ENCODE measurements at regions not wholly inside any gene's neighbourhood (a gene's known extent, or its start where the extent isn't known, plus 50 kb on each side); places are given as distances from the start of the nearest gene placed in this dataset.
"Not testable (repeated sequence)": the region's sequence is repeated elsewhere in the genome, so short reads cannot be mapped to it uniquely, and the experiment has no call there.

DNA sequence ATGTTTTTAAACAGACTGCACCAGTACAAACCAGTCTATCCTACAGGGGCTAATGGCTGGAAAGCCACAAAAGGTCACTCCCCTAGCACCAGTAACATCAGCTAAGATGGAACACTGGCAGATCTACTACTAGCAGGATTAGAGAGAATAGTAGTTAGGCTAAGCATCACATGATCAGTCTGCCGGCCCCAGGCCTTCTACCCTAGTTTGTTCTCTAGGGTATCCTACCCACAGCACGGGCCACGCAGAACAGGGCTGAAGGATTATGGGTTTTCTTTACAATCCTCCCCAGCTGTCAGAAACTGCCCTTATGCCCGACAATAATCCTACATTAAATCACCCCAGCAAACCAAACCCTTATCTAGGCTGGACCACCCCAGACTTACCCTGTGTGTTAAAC, 156.0 kb downstream of the LY86 start:
- H3K27me3 Mint-ChIP-seq (ENCODE audit: low read depth): no peaks in the 10 kb centered on the region
- DNase-seq: no peak
- H3K36me3 Mint-ChIP-seq (ENCODE audit: low read depth): no peaks in the 10 kb centered on the region
- H3K4me3 Mint-ChIP-seq: no peak overlapping the region
- H3K4me1 Mint-ChIP-seq (ENCODE audit: low read depth): peaks cover under 1% of the 10 kb centered on the region
- CTCF ChIA-PET: interaction anchor here (1.0 kb wide), 1 partner anchor 20 kb away, joined by 3 read pairs; no protein-coding TSS in a partner anchor
- no peak overlapping the region for H3K27ac Mint-ChIP-seq
- intact Hi-C loops (cut with micrococcal nuclease): no loop called here
- H3K9me3 Mint-ChIP-seq: no peaks in the 10 kb centered on the region

DNA sequence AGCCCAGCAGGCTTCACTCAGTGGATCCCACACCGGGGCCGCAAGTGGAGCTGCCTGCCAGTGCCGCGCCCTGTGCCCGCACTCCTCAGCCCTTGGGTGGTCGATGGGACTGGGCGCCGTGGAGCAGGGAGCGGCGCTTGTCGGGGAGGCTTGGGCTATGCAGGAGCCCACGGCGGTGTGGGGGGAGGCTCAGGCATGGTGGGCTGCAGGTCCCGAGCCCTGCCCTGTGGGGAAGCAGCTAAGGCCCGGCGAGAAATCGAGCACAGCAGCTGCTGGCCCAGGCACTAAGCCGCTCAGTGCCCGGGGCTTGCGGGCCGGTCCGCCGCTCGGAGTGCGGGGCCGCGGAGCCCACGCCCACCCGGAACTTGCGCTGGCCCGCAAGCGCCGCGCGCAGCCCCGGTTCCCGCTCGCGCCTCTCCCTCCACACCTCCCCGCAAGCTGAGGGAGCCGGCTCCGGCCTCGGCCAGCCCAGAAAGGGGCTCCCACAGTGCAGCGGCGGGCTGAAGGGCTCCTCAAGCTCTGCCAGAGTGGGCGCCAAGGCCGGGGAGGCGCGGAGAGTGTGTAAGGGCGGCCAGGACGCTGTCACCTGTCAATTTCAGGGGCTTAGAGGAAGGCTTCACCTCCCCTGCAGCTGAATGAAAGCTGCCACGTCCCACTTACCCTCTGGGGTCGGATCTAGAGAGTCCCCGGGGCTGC, 157.3 kb downstream of the LY86 start:
- CTCF ChIA-PET: interaction anchor here (0.6 to 1.0 kb wide), 3 partner anchors 15 to 21 kb away, joined by 3 read pairs; no protein-coding TSS in a partner anchor
- H3K27ac Mint-ChIP-seq; H3K9me3 Mint-ChIP-seq; DNase-seq; H3K4me1 Mint-ChIP-seq (ENCODE audit: low read depth); intact Hi-C loops (cut with micrococcal nuclease); H3K27me3 Mint-ChIP-seq (ENCODE audit: low read depth); H3K4me3 Mint-ChIP-seq; H3K36me3 Mint-ChIP-seq (ENCODE audit: low read depth): not testable (repeated sequence)

- intact Hi-C loops (cut with micrococcal nuclease): no loop called here
- no peaks in the 10 kb centered on the region for H3K27me3 Mint-ChIP-seq (ENCODE audit: low read depth)
- CTCF ChIA-PET: interaction anchor here (0.6 kb wide), 2 partner anchors 15 to 18 kb away, joined by 3 read pairs; no protein-coding TSS in a partner anchor
- no peak overlapping the region for H3K27ac Mint-ChIP-seq
- no peaks in the 10 kb centered on the region for H3K36me3 Mint-ChIP-seq (ENCODE audit: low read depth)
- peaks cover 16% of the 10 kb centered on the region for H3K4me1 Mint-ChIP-seq (ENCODE audit: low read depth)
- H3K4me3 Mint-ChIP-seq: no peak overlapping the region
- no peaks in the 10 kb centered on the region for H3K9me3 Mint-ChIP-seq
- no peak for DNase-seq
Measured at GRCh38 chr6:6746333-6746969, 157.9 kb downstream of the LY86 start.

DNA sequence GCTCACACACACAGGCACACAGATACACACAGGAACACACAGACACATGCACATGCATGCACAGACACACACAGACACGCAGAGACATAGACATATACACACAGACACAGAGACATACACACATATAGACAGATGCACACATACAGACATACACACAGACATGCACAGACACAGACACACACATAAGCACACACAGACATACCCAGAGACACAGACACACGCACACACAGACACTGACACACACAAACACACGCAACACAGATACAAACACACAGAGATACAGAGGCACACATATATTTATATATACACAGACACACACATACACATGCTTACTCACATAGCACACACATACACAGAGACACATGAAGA, 158.4 kb downstream of the LY86 start:
- Mint-ChIP-seq H3K9me3 (no peaks in the 10 kb centered on the region), H3K27me3 (ENCODE audit: low read depth) (no peaks in the 10 kb centered on the region), H3K36me3 (ENCODE audit: low read depth) (no peaks in the 10 kb centered on the region), H3K4me1 (ENCODE audit: low read depth) (peaks cover 21% of the 10 kb centered on the region), H3K4me3 (no peak overlapping the region), H3K27ac (no peak overlapping the region)
- DNase-seq: no peak
- CTCF ChIA-PET: no interaction called here
- intact Hi-C loops (cut with micrococcal nuclease): no loop called here

DNA sequence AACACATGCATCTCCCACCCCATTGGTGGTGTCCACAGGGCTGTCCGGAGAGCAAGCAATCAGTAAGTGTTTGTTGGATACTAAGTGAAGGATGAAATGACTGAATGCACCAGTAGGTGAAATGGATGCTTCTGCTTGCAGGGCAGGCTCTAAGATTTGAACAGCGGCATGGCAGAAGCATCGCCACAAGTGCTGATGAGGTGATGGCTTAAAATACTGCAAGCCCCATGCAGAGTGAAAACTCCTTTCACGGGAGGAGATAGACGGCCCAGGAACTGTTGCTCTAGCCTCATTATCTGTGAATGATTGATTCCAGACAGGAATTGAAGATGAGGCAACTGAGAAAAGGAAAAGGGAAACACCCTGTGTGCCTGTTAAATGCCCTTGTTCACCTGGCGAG, 158.9 kb downstream of the LY86 start:
- intact Hi-C loops (cut with micrococcal nuclease): no loop called here
- no peak for DNase-seq
- Mint-ChIP-seq H3K4me3 (no peak overlapping the region), H3K36me3 (ENCODE audit: low read depth) (no peaks in the 10 kb centered on the region), H3K4me1 (ENCODE audit: low read depth) (peaks cover 23% of the 10 kb centered on the region), H3K27ac (no peak overlapping the region), H3K9me3 (no peaks in the 10 kb centered on the region), H3K27me3 (ENCODE audit: low read depth) (no peaks in the 10 kb centered on the region)
- CTCF ChIA-PET: no interaction called here

DNA sequence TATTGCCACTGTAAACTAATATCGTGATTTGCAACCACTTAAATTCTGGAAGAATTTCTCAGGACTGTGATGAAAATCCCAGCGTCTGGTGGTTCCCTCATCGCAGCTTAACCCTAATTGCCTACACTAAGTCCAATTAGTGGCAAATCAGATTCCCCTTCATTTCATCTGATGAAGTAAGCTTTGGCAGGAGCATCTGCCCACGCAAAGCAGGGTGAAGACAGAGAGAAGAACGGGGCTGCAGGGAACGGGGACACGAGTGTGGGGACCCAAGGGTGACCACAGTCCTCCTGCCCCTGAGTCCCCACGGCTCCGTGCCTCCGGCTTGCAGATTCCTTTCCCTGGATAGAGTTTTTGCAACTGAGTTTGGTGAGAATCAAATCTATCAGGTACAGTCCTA, 159.5 kb downstream of the LY86 start:
- CTCF ChIA-PET: no interaction called here
- no peak overlapping the region for H3K27ac Mint-ChIP-seq
- H3K36me3 Mint-ChIP-seq (ENCODE audit: low read depth): no peaks in the 10 kb centered on the region
- H3K4me3 Mint-ChIP-seq: no peak overlapping the region
- H3K27me3 Mint-ChIP-seq (ENCODE audit: low read depth): no peaks in the 10 kb centered on the region
- no peaks in the 10 kb centered on the region for H3K9me3 Mint-ChIP-seq
- no peak for DNase-seq
- intact Hi-C loops (cut with micrococcal nuclease): no loop called here
- peaks cover 23% of the 10 kb centered on the region for H3K4me1 Mint-ChIP-seq (ENCODE audit: low read depth)

DNA sequence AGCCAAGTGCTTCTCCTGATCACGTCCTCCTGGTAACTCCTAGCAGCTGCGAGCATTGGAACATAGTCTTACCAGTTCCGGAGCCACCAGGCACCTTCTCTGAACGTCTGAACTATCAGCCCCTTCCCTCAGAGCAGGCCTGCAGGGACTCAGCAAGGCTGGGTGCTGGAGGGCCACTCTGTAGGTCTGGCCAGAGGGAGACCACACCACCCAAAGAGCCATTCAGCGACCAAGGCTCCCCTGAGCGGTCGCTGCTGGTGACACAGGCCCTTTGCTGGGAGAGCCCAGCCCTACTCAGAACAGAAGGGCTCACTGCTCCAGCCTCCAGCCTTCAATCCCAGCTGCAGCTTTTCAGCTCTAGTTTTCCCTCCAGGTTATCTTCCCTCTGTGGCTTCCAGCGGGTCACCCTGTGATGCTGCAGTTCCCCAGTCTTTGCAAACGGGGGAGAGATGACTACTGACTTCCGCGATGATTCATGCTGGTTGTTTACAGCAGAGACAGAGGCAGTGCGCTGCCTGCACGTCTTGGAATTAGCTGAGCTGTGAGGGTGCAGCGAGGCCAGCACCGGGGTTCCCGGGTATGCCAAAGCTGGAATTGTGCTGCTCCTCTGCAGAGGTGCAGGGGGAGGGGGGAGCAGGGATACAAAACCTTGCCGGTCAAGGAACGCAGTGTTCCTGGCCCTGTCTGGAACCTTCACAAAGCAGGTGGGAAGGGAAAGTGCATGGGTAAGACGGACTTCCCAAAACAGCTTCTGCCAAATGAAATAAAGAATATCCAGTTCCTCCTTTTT, 161.4 kb downstream of the LY86 start:
- Mint-ChIP-seq H3K9me3 (no peaks in the 10 kb centered on the region), H3K4me3 (no peak overlapping the region), H3K27ac (no peak overlapping the region), H3K27me3 (ENCODE audit: low read depth) (no peaks in the 10 kb centered on the region), H3K36me3 (ENCODE audit: low read depth) (no peaks in the 10 kb centered on the region), H3K4me1 (ENCODE audit: low read depth) (peaks cover 23% of the 10 kb centered on the region)
- DNase-seq: peak; percentile 79
- CTCF ChIA-PET: interaction anchor here (1.0 to 3.1 kb wide), 7 partner anchors 9 to 493 kb away, joined by 3 to 14 read pairs (median 4); no protein-coding TSS in a partner anchor
- intact Hi-C loops (cut with micrococcal nuclease): loop anchor here (1.0 to 2.0 kb wide), 2 partner anchors 61 to 357 kb away; partner anchors contain the start of gene RREB1

- intact Hi-C loops (cut with micrococcal nuclease): loop anchor here (1.0 to 2.0 kb wide), 2 partner anchors 61 to 356 kb away; partner anchors contain the start of gene RREB1
- CTCF ChIA-PET: interaction anchor here (1.0 to 3.1 kb wide), 8 partner anchors 8 to 493 kb away, joined by 3 to 14 read pairs (median 4); no protein-coding TSS in a partner anchor
- peaks cover 23% of the 10 kb centered on the region for H3K4me1 Mint-ChIP-seq (ENCODE audit: low read depth)
- no peak overlapping the region for H3K27ac Mint-ChIP-seq
- DNase-seq: no peak
- no peaks in the 10 kb centered on the region for H3K36me3 Mint-ChIP-seq (ENCODE audit: low read depth)
- H3K27me3 Mint-ChIP-seq (ENCODE audit: low read depth): no peaks in the 10 kb centered on the region
- no peak overlapping the region for H3K4me3 Mint-ChIP-seq
- H3K9me3 Mint-ChIP-seq: no peaks in the 10 kb centered on the region
Measured at GRCh38 chr6:6750594-6751265, 162.2 kb downstream of the LY86 start.

DNA sequence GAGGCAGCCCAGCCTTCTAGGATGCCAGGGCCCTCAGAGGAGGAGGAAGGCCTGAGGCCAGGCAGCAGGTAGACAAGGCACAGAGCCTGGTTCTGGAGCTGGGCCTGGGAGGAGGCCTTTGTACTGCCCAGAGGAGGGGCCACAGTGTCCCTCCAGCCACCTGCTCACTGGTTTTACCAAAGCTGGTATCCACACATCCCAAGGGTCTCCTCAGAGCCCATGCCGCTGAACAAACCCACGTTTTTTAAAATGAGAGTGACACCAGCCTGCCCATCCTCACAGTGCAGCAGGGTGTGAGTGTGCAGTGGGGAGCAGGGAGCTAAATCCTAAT, 162.7 kb downstream of the LY86 start:
- DNase-seq: no peak
- no peak overlapping the region for H3K27ac Mint-ChIP-seq
- no peaks in the 10 kb centered on the region for H3K27me3 Mint-ChIP-seq (ENCODE audit: low read depth)
- intact Hi-C loops (cut with micrococcal nuclease): loop anchor here (2.0 kb wide), 1 partner anchor 356 kb away; the partner anchor contains the start of gene RREB1
- no peaks in the 10 kb centered on the region for H3K36me3 Mint-ChIP-seq (ENCODE audit: low read depth)
- no peak overlapping the region for H3K4me3 Mint-ChIP-seq
- CTCF ChIA-PET: interaction anchor here (1.1 to 3.1 kb wide), 5 partner anchors 8 to 492 kb away, joined by 4 to 14 read pairs (median 5); no protein-coding TSS in a partner anchor
- H3K9me3 Mint-ChIP-seq: no peaks in the 10 kb centered on the region
- H3K4me1 Mint-ChIP-seq (ENCODE audit: low read depth): peaks cover 23% of the 10 kb centered on the region

- peak; percentile 65 for DNase-seq
- Mint-ChIP-seq H3K27me3 (ENCODE audit: low read depth) (no peaks in the 10 kb centered on the region), H3K36me3 (ENCODE audit: low read depth) (no peaks in the 10 kb centered on the region), H3K27ac (no peak overlapping the region), H3K4me3 (no peak overlapping the region), H3K4me1 (ENCODE audit: low read depth) (peaks cover 23% of the 10 kb centered on the region), H3K9me3 (no peaks in the 10 kb centered on the region)
- CTCF ChIA-PET: interaction anchor here (0.8 to 3.1 kb wide), 3 partner anchors 28 to 55 kb away, joined by 3 to 14 read pairs (median 6); no protein-coding TSS in a partner anchor
- intact Hi-C loops (cut with micrococcal nuclease): loop anchor here (2.0 kb wide), 1 partner anchor 355 kb away; the partner anchor contains the start of gene RREB1
Measured at GRCh38 chr6:6751619-6752023, 163.1 kb downstream of the LY86 start.

- Mint-ChIP-seq H3K27me3 (ENCODE audit: low read depth) (no peaks in the 10 kb centered on the region), H3K9me3 (no peaks in the 10 kb centered on the region), H3K4me3 (no peak overlapping the region), H3K36me3 (ENCODE audit: low read depth) (no peaks in the 10 kb centered on the region), H3K4me1 (ENCODE audit: low read depth) (peaks cover 23% of the 10 kb centered on the region), H3K27ac (no peak overlapping the region)
- DNase-seq: no peak
- intact Hi-C loops (cut with micrococcal nuclease): no loop called here
- CTCF ChIA-PET: interaction anchor here (0.6 to 3.1 kb wide), 6 partner anchors 28 to 540 kb away, joined by 3 to 14 read pairs (median 3); no protein-coding TSS in a partner anchor
Measured at GRCh38 chr6:6752129-6752528, 163.6 kb downstream of the LY86 start.

GRCh38 chr6:6753301-6753700, 164.8 kb downstream of the LY86 start:
- Mint-ChIP-seq H3K9me3 (no peaks in the 10 kb centered on the region), H3K27ac (no peak overlapping the region), H3K4me3 (no peak overlapping the region), H3K4me1 (ENCODE audit: low read depth) (peaks cover 23% of the 10 kb centered on the region), H3K27me3 (ENCODE audit: low read depth) (no peaks in the 10 kb centered on the region), H3K36me3 (ENCODE audit: low read depth) (no peaks in the 10 kb centered on the region)
- intact Hi-C loops (cut with micrococcal nuclease): no loop called here
- CTCF ChIA-PET: interaction anchor here (1.2 kb wide), 1 partner anchor 76 kb away, joined by 3 read pairs; no protein-coding TSS in a partner anchor
- no peak for DNase-seq
